ENCODE measurements at regions not wholly inside any gene's neighbourhood (a gene's known extent, or its start where the extent isn't known, plus 50 kb on each side); places are given as distances from the start of the nearest gene placed in this dataset.

DNA sequence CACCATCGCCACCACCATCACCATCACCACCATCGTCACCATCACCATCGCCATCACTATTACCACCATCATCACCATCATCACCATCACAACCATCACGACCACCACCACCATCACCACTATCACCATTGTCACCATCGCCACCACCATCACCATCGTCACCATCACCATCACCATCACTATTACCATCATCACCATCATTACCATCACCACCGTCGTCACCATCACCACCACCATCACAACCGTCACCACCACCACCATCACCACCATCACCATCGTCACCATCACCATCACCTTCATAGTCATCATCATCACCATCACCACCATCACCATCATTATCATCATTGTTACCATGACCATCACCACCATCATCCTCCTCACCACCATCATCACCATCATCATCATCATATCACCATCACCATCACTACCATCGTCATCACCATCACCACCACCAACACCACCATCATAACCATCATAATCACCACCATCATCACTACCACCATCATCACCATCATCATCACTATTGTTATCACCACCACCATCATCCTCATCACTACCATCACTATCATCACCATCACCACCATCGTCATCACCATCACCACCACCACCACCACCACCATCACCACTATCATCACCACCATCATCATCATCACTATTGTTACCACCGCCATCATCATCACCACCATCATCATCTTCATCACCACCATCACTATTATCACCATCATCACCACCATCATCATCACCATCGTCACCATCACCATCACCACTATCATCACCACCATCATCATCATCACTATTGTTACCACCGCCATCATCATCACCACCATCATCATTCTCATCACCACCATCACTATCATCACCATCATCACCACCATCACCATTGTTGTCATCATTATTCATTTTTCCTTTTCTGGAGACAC is 51.5 kb upstream of the ZNF469 start:
- TF ChIP-seq ZNF565 (CRISPR knock-in tag; conservative IDR thresholded peaks at IDR 0.05; ENCODE audit: low read depth) (no peak), PPARA (CRISPR knock-in tag; IDR thresholded peaks at IDR 0.05; ENCODE audit: borderline replicate concordance) (no peak), GLIS3 (CRISPR knock-in tag; IDR thresholded peaks at IDR 0.05) (no peak), ZNF70 (CRISPR knock-in tag; IDR thresholded peaks at IDR 0.05) (no peak), ISL1 (CRISPR knock-in tag; IDR thresholded peaks at IDR 0.05) (no peak), CSDC2 (CRISPR knock-in tag; IDR thresholded peaks at IDR 0.05) (no peak), PATZ1 (CRISPR knock-in tag; IDR thresholded peaks at IDR 0.05; ENCODE audit: borderline replicate concordance) (no peak)
